ENCODE measurements at regions not wholly inside any gene's neighbourhood (a gene's known extent, or its start where the extent isn't known, plus 50 kb on each side); places are given as distances from the start of the nearest gene placed in this dataset.

- WGBS = 79% methylated on average over 3 of the region's 3 CpGs
- no peak for DNase-seq (ENCODE audit: low spot score)
- Histone ChIP-seq H3K27me3 (replicated peaks; ENCODE audit: insufficient read depth) (no peaks in the 10 kb centered on the region), H3K4me1 (replicated peaks) (no peaks in the 10 kb centered on the region), H3K27ac (no peak overlapping the region), H3K9me3 (no peaks in the 10 kb centered on the region), H3K4me3 (no peak overlapping the region), H3K36me3 (no peaks in the 10 kb centered on the region)
- intact Hi-C loops (cut with DNase I) = no loop called here
- TF ChIP-seq, protein P1, sequence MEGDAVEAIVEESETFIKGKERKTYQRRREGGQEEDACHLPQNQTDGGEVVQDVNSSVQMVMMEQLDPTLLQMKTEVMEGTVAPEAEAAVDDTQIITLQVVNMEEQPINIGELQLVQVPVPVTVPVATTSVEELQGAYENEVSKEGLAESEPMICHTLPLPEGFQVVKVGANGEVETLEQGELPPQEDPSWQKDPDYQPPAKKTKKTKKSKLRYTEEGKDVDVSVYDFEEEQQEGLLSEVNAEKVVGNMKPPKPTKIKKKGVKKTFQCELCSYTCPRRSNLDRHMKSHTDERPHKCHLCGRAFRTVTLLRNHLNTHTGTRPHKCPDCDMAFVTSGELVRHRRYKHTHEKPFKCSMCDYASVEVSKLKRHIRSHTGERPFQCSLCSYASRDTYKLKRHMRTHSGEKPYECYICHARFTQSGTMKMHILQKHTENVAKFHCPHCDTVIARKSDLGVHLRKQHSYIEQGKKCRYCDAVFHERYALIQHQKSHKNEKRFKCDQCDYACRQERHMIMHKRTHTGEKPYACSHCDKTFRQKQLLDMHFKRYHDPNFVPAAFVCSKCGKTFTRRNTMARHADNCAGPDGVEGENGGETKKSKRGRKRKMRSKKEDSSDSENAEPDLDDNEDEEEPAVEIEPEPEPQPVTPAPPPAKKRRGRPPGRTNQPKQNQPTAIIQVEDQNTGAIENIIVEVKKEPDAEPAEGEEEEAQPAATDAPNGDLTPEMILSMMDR (IDR thresholded peaks at IDR 0.05) = no peak
- no peak for TF ChIP-seq POLR2AphosphoS5 (IDR thresholded peaks at IDR 0.05)
- TF ChIP-seq POLR2A (IDR thresholded peaks at IDR 0.05) = no peak
These were observed 95.0 kb upstream of the CPNE8 start for GRCh38 chr12:39000370-39000769.

GRCh38 chr12:38998887-38999482 is 93.6 kb upstream of the CPNE8 start:
- TF ChIP-seq POLR2A (IDR thresholded peaks at IDR 0.05) (no peak), POLR2AphosphoS5 (IDR thresholded peaks at IDR 0.05) (peak; percentile 15)
- Histone ChIP-seq H3K27me3 (replicated peaks; ENCODE audit: insufficient read depth) (no peaks in the 10 kb centered on the region), H3K4me3 (no peak overlapping the region), H3K36me3 (no peaks in the 10 kb centered on the region), H3K4me1 (replicated peaks) (no peaks in the 10 kb centered on the region), H3K27ac (no peak overlapping the region), H3K9me3 (no peaks in the 10 kb centered on the region)
- no peak for DNase-seq (ENCODE audit: low spot score)
- intact Hi-C loops (cut with DNase I) = no loop called here
- WGBS = 49% methylated on average over 2 of the region's 2 CpGs

DNA sequence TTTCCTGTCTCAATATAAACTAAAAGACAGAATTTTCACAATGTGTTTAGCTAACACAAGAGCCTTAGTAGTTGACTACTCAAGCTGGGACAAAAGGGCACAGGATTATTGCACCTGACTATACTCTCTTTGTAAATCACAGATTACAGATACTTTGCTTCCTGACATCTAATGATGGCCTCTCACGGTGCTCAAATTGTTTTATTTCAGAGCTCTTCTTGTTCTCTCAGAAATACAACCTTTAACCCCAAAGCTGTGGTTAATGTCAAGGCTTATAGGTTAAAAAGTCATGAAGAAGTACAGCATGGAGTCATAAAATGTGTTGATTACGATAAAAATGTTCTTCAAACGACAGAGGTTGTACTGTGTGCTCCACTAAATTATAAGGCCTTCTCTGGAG is 89.9 kb upstream of the CPNE8 start:
- H3K4me1 ChIP-seq (replicated peaks) = no peaks in the 10 kb centered on the region
- TF ChIP-seq POLR2A (IDR thresholded peaks at IDR 0.05) = no peak
- TF ChIP-seq, protein P1 (IDR thresholded peaks at IDR 0.05) = no peak
- TF ChIP-seq POLR2AphosphoS5 (IDR thresholded peaks at IDR 0.05) = no peak
- WGBS = 33% methylated on average over 3 of the region's 3 CpGs
- intact Hi-C loops (cut with DNase I) = no loop called here
- H3K36me3 ChIP-seq = no peaks in the 10 kb centered on the region
- H3K9me3 ChIP-seq = no peaks in the 10 kb centered on the region
- H3K27me3 ChIP-seq (replicated peaks; ENCODE audit: insufficient read depth) = no peaks in the 10 kb centered on the region
- H3K27ac ChIP-seq = no peak overlapping the region
- no peak overlapping the region for H3K4me3 ChIP-seq
- DNase-seq (ENCODE audit: low spot score) = no peak

GRCh38 chr12:38985961-38986360 is 80.6 kb upstream of the CPNE8 start:
- H3K4me1 ChIP-seq (replicated peaks) = no peaks in the 10 kb centered on the region
- H3K4me3 ChIP-seq = no peak overlapping the region
- no peaks in the 10 kb centered on the region for H3K27me3 ChIP-seq (replicated peaks; ENCODE audit: insufficient read depth)
- H3K9me3 ChIP-seq = no peaks in the 10 kb centered on the region
- H3K36me3 ChIP-seq = no peaks in the 10 kb centered on the region
- no peak for TF ChIP-seq POLR2AphosphoS5 (IDR thresholded peaks at IDR 0.05)
- TF ChIP-seq, protein P1 (IDR thresholded peaks at IDR 0.05) = no peak
- TF ChIP-seq POLR2A (IDR thresholded peaks at IDR 0.05) = no peak
- intact Hi-C loops (cut with DNase I) = no loop called here
- 97% methylated on average over 1 of the region's 1 CpG for WGBS
- H3K27ac ChIP-seq = no peak overlapping the region
- no peak for DNase-seq (ENCODE audit: low spot score)

GRCh38 chr12:38984388-38984787 is 79.0 kb upstream of the CPNE8 start:
- Histone ChIP-seq H3K4me3 (no peak overlapping the region), H3K36me3 (no peaks in the 10 kb centered on the region), H3K4me1 (replicated peaks) (no peaks in the 10 kb centered on the region), H3K27ac (no peak overlapping the region), H3K9me3 (no peaks in the 10 kb centered on the region), H3K27me3 (replicated peaks; ENCODE audit: insufficient read depth) (no peaks in the 10 kb centered on the region)
- 97% methylated on average over 1 of the region's 1 CpG for WGBS
- intact Hi-C loops (cut with DNase I) = no loop called here
- TF ChIP-seq, protein P1 (IDR thresholded peaks at IDR 0.05) = no peak
- TF ChIP-seq POLR2A (IDR thresholded peaks at IDR 0.05) = no peak
- TF ChIP-seq POLR2AphosphoS5 (IDR thresholded peaks at IDR 0.05) = no peak
- DNase-seq (ENCODE audit: low spot score) = no peak
